ENCODE measurements at regions not wholly inside any gene's neighbourhood (a gene's known extent, or its start where the extent isn't known, plus 50 kb on each side); places are given as distances from the start of the nearest gene placed in this dataset.
"Not testable (repeated sequence)": the region's sequence is repeated elsewhere in the genome, so short reads cannot be mapped to it uniquely, and the experiment has no call there.

DNA sequence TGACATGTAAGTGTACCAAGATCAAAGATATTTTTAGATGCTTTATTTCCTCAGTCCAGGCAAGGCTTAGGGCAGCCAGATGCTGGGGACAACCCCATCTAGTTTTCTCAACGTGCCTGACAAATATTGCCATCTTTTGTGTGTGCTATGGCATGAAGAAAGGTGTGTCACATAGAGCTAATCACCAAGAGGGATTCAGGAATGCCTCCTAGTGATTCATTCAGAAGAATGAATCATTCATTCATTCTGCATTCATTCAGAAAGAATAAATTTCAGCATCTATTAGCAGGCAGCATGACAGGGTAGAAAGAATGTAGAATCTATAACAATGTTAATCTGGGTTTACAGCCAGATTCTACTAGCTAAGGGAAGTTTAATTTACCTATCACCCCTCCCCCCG is 75.4 kb upstream of the LRRC4C start:
- Histone ChIP-seq H3K9me3 (replicated peaks; ENCODE audit: control insufficient read depth, insufficient read depth, low read length) (peaks cover 2% of the 10 kb centered on the region), H2AFZ (ENCODE audit: low read depth, low read length) (no peak overlapping the region), H3K9me1 (replicated peaks; ENCODE audit: control insufficient read depth, extremely low read depth, insufficient read depth, low read length) (no peaks in the 10 kb centered on the region), H3K36me3 (ENCODE audit: control insufficient read depth in 2 of 2, extremely low read depth in 1 of 2, insufficient read depth in 2 of 2, low read length in 2 of 2) (no peaks in the 10 kb centered on the region), H3K4me1 (ENCODE audit: control insufficient read depth, extremely low read depth, insufficient read depth, low read length) (no peaks in the 10 kb centered on the region), H3K27me3 (ENCODE audit: control insufficient read depth in 2 of 2, insufficient read depth in 2 of 2, low read length in 2 of 2) (no peaks in the 10 kb centered on the region), H4K20me1 (replicated peaks; ENCODE audit: control insufficient read depth, extremely low read depth, insufficient read depth, low read length) (no peaks in the 10 kb centered on the region), H3K79me2 (ENCODE audit: control insufficient read depth, insufficient read depth, low read length) (no peaks in the 10 kb centered on the region), H3K4me3 (replicated peaks in 1 of 3; ENCODE audit: insufficient read depth in 1 of 3, low read depth in 1 of 3, low read length in 3 of 3) (no peak overlapping the region), H3K27ac (ENCODE audit: insufficient read depth, low read depth, low read length) (no peak overlapping the region), H3K9ac (replicated peaks; ENCODE audit: extremely low read depth, insufficient read depth, low read length) (no peak overlapping the region), H3K4me2 (ENCODE audit: insufficient read depth, low read length) (no peak overlapping the region)
- no peak for FAIRE-seq
- DNase-seq (ENCODE audit: low read depth, low spot score) = no peak
- ChIA-PET CTCF (no interaction called here), POLR2A (no interaction called here)
- no peak for TF ChIP-seq GATA2 (IDR thresholded peaks at IDR 0.05; ENCODE audit: insufficient read depth, insufficient read length, low read depth, low read length)
- TF ChIP-seq, protein P1, sequence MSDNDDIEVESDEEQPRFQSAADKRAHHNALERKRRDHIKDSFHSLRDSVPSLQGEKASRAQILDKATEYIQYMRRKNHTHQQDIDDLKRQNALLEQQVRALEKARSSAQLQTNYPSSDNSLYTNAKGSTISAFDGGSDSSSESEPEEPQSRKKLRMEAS (IDR thresholded peaks at IDR 0.05; ENCODE audit: insufficient read depth, insufficient read length) = no peak
- TF ChIP-seq POLR2A (IDR thresholded peaks at IDR 0.05; ENCODE audit: low read depth, low read length) = no peak
- no peak for TF ChIP-seq FOS (IDR thresholded peaks at IDR 0.05; ENCODE audit: borderline replicate concordance, insufficient read depth, low read length)
- dilution Hi-C loops (cut with MboI; ENCODE audit: extremely low pct_ligation_motif_present, low sequenced_read_pairs) = no loop called here
- intact Hi-C loops (cut with micrococcal nuclease) = no loop called here
- BruUV-seq (replicated peaks) = no TSS peak

DNA sequence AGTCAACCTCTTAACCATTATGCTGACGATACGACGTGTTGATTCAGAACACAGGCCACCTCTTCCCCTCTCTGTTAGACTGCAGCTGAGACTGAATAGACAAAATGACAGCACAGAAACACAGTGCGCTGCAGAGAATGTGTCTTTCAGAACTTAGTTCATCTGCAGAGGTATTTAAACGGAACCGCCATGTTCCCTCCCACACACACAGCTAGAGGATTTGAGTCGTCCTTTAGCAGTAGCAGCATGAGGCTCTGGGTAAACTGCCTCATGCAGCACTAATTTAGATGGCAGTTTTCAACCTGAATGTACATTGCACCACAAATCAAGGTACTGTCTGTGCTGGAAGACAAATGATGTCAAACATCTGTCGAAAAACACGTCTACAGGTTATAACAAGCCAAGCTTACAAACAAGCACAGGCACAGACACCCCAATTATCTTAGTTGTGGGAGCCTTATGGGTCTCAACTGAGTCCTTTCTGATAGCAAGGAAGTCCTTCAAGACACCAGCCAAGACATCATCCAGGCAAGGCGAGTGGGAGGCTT is 76.6 kb upstream of the LRRC4C start:
- BruUV-seq (replicated peaks) = no TSS peak
- POLR2A ChIA-PET = no interaction called here
- no peak for FAIRE-seq
- no peaks in the 10 kb centered on the region for H3K27me3 ChIP-seq (ENCODE audit: control insufficient read depth in 2 of 2, insufficient read depth in 2 of 2, low read length in 2 of 2)
- H2AFZ ChIP-seq (ENCODE audit: low read depth, low read length) = no peak overlapping the region
- H3K4me1 ChIP-seq (ENCODE audit: control insufficient read depth, extremely low read depth, insufficient read depth, low read length) = no peaks in the 10 kb centered on the region
- TF ChIP-seq, protein P1 (IDR thresholded peaks at IDR 0.05; ENCODE audit: insufficient read depth, insufficient read length) = no peak
- TF ChIP-seq GATA2 (IDR thresholded peaks at IDR 0.05; ENCODE audit: insufficient read depth, insufficient read length, low read depth, low read length) (no peak), MYC (IDR thresholded peaks at IDR 0.05; ENCODE audit: low read depth, low read length) (no peak)
- CTCF ChIA-PET = no interaction called here
- no peaks in the 10 kb centered on the region for H3K79me2 ChIP-seq (ENCODE audit: control insufficient read depth, insufficient read depth, low read length)
- no peaks in the 10 kb centered on the region for H4K20me1 ChIP-seq (replicated peaks; ENCODE audit: control insufficient read depth, extremely low read depth, insufficient read depth, low read length)
- no peak overlapping the region for H3K4me2 ChIP-seq (ENCODE audit: insufficient read depth, low read length)
- intact Hi-C loops (cut with micrococcal nuclease) = no loop called here
- no peak overlapping the region for H3K27ac ChIP-seq (ENCODE audit: insufficient read depth, low read depth, low read length)
- no peak overlapping the region for H3K4me3 ChIP-seq (replicated peaks in 1 of 3; ENCODE audit: insufficient read depth in 1 of 3, low read depth in 1 of 3, low read length in 3 of 3)
- H3K9ac ChIP-seq (replicated peaks; ENCODE audit: extremely low read depth, insufficient read depth, low read length) = no peak overlapping the region
- H3K36me3 ChIP-seq (ENCODE audit: control insufficient read depth in 2 of 2, extremely low read depth in 1 of 2, insufficient read depth in 2 of 2, low read length in 2 of 2) = no peaks in the 10 kb centered on the region
- dilution Hi-C loops (cut with MboI; ENCODE audit: extremely low pct_ligation_motif_present, low sequenced_read_pairs) = no loop called here
- H3K9me1 ChIP-seq (replicated peaks; ENCODE audit: control insufficient read depth, extremely low read depth, insufficient read depth, low read length) = no peaks in the 10 kb centered on the region
- peaks cover 2% of the 10 kb centered on the region for H3K9me3 ChIP-seq (replicated peaks; ENCODE audit: control insufficient read depth, insufficient read depth, low read length)
- no peak for DNase-seq (ENCODE audit: low read depth, low spot score)

DNA sequence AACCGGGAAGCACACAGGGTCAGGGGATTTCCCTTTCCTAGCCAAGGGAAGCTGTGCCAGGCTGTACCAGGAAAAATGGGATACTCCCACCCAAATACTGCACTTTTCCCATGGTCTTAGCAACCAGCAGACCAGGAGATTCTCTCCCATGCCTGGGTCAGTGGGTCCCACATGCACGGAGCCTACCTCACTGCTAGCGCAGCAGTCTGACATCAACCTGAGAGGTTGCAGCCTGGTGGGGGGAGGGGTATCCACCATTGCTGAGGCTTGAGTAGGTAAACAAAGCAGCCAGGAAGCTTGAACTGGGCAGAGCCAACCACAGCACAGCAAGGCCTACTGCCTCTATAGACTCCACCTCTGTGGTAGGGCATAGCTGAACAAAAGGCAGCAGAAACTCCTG is 85.5 kb upstream of the LRRC4C start:
- H3K36me3 ChIP-seq (ENCODE audit: control insufficient read depth in 2 of 2, extremely low read depth in 1 of 2, insufficient read depth in 2 of 2, low read length in 2 of 2); H4K20me1 ChIP-seq (replicated peaks; ENCODE audit: control insufficient read depth, extremely low read depth, insufficient read depth, low read length); H3K27ac ChIP-seq (ENCODE audit: insufficient read depth, low read depth, low read length); H3K4me1 ChIP-seq (ENCODE audit: control insufficient read depth, extremely low read depth, insufficient read depth, low read length); H3K4me3 ChIP-seq (replicated peaks in 1 of 3; ENCODE audit: insufficient read depth in 1 of 3, low read depth in 1 of 3, low read length in 3 of 3); H3K9me3 ChIP-seq (replicated peaks; ENCODE audit: control insufficient read depth, insufficient read depth, low read length); dilution Hi-C loops (cut with MboI; ENCODE audit: extremely low pct_ligation_motif_present, low sequenced_read_pairs); H2AFZ ChIP-seq (ENCODE audit: low read depth, low read length); H3K9me1 ChIP-seq (replicated peaks; ENCODE audit: control insufficient read depth, extremely low read depth, insufficient read depth, low read length); DNase-seq (ENCODE audit: low read depth, low spot score); POLR2A ChIA-PET; H3K9ac ChIP-seq (replicated peaks; ENCODE audit: extremely low read depth, insufficient read depth, low read length); FAIRE-seq; H3K27me3 ChIP-seq (ENCODE audit: control insufficient read depth in 2 of 2, insufficient read depth in 2 of 2, low read length in 2 of 2); BruUV-seq (replicated peaks); intact Hi-C loops (cut with micrococcal nuclease); CTCF ChIA-PET; H3K4me2 ChIP-seq (ENCODE audit: insufficient read depth, low read length); H3K79me2 ChIP-seq (ENCODE audit: control insufficient read depth, insufficient read depth, low read length): not testable (repeated sequence)

All from endothelial cell of umbilical vein (primary cell).